Glomerular visceral epithelial cell (primary cell): ENCODE measurements at regions not wholly inside any gene's neighbourhood (a gene's known extent, or its start where the extent isn't known, plus 50 kb on each side); places are given as distances from the start of the nearest gene placed in this dataset.

ENCODE experiments used
- DNase-seq: peaks from one replicate; pipeline ENCODE4 v3.0.0-alpha.2; 2016; ENCODE audit errors: extremely low spot score

DNA sequence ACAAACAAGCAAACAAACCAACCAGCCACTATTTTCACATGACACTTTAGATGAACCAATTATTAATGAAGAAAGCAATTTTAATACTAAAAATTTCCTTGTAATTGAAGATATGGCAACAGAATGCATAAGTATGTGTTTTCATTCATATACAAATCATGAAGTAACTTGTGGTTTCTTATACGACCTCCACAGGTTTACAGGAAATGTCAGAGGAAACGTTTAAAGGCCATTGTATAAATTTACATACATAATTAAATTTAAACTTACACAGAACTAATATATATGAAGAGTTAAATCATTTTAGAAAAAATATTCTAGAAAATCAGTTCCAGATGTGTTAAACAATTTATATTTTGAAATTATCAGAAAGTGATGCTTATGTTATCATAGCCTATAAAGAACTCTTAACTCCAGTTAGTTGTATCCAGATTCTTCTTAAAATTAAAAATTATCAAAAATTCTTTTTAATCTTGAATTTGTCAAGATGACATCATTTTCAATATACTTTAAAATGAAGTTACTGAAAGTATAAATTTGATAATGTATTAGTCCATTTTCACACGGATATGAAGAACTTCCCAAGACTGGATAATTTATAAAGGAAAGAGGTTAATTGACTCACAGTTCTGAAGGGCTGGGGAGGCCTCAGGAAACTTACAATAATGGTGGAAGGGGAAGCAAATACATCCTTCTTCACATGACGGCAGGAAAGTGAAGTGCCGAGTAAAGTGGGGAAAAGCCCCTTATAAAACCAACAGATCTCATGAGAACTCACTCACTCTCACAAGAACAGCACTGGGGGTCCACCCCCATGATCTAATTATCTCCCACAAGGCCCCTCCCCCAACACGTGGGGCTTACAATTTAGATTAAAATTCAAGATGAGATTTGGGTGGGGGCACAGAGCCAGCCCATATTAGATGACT, 192.0 kb downstream of the PIK3R1 start:
- no peak for DNase-seq

GRCh38 chr5:68408345-68408871, 192.9 kb downstream of the PIK3R1 start:
- DNase-seq, result no peak

GRCh38 chr5:68409259-68409658, 193.7 kb downstream of the PIK3R1 start:
- peak; percentile 81 for DNase-seq

DNA sequence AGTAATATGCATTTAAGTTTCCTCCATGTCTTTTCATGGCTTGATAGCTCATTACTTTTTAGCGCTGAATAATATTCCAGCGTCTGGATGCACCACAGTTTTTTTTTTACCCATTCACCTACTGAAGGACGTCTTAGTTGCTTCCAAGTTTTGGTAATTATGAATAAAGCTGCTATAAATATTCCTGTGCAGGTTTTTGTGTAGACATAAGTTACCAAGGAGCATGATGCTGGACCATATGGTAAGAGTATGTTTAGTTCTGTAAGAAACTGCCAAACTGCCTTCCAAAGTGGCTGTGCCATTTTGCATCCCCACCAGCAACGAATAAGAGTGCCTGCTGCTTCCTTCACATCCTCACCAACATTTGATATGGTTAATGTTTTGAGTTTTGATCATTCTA, 195.6 kb downstream of the PIK3R1 start:
- DNase-seq, result no peak

- DNase-seq, result no peak
Observed at GRCh38 chr5:68415177-68416085, 199.9 kb downstream of the PIK3R1 start.

DNA sequence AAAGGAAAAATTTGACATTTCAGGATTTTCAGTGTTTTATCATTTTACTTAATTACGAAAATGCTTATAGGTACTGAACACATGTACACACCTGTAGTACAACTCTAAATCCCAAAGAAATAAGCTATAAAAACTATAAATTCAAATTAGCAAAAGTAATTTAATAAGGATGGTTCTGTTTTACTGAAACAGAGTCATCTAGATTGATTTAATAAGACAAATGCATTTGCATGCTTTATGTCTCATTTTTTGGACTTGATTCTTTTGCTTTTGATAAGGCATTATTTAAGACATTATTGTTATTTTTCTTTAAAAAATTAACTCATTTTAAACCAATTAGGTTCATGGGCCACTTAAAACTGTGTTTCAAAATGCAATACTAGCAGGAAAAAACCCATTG, 201.2 kb downstream of the PIK3R1 start:
- no peak for DNase-seq

DNA sequence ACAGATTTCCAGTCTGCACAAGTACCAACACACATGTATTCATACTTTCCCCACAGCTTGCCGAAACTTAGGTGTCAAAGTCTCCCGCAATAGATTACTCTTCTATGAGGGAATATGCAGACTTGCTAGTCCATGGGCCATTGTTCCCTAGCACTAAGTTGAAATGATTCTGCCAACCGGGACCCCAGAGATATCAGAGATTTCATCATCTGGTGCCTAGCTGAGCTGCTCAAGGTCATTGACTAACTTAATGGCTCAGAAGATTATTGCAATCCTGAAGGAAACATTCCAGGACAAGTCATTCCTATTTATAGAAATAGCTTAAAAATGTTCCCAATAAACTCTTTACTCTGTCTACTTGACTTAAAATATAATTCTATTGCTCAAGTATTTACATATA, 202.6 kb downstream of the PIK3R1 start:
- no peak for DNase-seq

DNA sequence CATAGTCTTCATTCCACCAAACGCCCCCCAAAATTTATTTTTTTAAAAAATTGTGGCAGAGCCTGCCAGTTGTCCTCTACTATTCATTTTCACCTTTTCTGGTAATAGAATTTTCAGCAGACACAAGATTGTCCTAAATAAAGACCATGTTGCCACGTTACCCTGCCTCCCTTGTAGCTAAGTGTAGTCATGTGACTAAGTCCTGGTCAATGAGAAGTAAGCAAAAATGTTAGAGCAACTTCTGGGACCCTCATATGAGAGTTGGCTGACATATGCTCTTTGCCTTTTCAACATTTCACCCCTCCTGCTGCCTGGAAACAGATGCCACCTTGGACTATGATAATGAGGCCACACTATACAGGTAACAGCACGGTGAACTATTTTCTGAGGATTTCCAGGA, 203.1 kb downstream of the PIK3R1 start:
- no peak for DNase-seq

- no peak for DNase-seq
Observed at GRCh38 chr5:68419081-68419636, 203.6 kb downstream of the PIK3R1 start.

GRCh38 chr5:68419637-68420452, 204.3 kb downstream of the PIK3R1 start:
- peak; percentile 59 for DNase-seq

DNA sequence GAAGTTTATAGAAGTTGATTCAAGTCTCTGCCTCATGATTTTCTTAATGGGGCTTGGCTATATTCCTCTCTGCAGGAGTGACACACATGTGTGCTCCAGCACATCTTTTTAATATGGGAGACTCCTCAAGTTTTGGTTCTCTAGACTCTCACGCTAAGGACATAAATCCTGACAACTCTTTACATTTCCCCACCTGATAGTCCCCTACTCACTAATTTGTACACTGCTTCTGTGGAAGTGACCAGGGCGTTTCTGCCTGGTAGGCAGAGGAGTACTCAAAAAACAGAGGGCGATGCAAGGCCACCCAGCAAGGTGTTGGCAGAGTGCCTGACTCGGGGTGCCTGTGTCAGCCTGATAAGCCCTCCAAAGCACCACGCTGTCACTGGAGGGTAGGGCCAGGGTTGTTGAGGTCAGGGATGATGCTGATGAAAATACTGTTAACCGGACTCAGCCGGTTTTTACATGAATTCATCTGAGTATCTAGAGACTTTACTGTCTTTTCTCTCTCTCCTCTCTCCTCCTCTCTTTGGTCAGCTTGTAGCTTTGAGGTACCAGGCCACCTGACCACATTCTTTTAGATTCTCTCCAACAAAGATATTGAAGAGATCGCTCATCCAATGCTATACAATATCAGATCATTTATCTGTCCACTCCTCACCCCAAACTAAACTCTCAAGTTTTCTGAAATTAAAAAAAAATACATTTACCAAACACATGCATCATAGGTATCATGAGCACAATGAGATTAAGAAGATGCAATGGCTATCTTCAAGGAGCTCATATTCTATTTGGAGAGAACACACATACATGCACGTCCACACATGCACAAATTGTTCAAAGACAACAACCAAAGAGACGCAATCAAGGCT, 205.2 kb downstream of the PIK3R1 start:
- no peak for DNase-seq

- DNase-seq, result no peak
Observed at GRCh38 chr5:68421485-68422220, 206.1 kb downstream of the PIK3R1 start.

DNA sequence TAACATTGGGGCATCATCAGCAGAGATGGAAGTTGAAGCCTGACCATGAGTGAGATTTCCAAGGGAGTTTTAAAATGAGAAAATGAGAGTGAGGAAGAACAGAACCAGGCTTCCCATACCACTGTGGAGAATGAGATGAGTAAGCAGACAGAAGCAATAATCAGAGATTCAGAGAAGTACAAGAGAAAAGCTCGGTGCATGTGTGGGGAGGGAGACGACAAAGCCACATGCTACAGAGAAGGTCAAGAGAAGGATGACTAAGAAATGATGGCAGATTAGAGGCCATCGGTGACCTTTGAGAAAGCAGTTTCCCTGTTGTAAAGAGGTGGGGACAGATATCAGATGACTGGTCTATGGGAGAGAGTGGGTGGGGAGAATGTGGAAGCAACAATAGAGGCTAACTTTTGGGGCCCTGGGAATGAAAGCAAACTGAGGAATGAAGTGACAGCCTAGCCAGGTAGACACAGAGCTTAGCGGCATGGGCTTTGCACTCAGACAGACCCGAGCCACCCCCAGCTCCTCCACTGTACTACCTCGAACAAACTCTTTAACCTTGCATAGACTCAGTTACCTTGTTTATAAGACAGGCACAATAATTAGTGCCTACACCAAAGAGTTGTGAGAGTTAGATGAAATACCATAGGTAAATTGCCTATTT, 207.7 kb downstream of the PIK3R1 start:
- no peak for DNase-seq

DNA sequence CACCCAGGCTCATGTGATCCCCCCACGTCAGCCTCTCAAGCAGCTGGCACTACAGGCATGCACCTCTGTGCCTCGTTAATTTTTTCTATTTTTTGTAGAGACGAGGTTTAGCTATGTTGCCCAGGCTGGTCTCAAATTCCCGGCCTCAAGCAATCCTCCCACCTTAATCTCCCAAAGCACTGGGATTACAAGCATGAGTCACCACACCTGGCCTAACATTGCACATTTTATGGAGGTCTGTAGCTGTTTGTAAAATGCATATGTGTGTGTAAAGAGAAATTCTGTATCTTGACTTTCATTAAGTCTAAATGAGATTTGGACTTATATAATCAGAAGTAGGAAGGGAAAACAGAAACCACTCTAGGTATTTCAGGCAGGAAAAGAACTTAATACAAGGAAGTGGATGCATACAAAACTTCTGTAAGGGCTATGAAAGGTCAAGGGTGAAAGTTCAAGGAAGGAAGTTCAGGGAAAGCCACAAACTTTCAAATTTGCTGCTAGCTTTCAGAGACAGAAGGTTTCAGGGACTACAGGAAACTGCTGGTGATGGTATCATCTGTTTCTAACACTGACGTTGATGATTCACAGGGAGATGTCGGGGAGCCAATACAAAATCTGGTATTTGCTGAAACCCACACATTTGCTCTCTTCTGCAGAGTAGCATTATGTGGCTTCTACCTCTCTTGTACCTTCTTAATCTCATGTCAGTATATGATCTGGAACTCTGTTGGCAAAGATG, 209.4 kb downstream of the PIK3R1 start:
- no peak for DNase-seq

GRCh38 chr5:68426586-68426985, 211.0 kb downstream of the PIK3R1 start:
- no peak for DNase-seq

DNA sequence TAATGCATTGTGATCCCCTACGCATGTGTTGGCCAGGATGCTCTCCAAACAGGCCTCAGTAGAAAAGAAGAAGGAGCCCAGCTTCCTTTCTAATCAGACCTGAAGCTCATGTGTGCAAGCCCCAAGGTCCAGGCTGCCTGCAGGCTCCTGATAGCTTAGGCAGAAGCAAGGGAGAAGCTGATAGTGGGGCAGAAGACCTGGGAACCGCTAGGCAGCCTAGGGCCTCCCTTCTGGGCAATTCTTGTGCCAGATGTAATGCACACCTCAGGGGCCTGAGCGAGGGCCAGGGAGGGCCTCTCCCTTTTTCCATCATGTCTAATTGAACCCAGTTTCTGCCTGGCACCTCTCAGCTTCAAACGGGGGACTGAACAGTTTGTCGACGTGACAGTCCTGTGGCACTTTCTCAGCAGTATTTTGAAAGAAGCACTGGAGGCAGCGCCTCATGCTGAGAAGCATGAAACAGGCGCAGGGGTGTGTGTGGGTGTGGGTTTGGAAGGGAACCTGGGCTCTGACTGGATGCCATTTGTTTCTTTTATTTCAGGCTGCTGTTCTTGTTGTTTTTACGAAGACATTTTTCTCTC, 212.8 kb downstream of the PIK3R1 start:
- no peak for DNase-seq

DNA sequence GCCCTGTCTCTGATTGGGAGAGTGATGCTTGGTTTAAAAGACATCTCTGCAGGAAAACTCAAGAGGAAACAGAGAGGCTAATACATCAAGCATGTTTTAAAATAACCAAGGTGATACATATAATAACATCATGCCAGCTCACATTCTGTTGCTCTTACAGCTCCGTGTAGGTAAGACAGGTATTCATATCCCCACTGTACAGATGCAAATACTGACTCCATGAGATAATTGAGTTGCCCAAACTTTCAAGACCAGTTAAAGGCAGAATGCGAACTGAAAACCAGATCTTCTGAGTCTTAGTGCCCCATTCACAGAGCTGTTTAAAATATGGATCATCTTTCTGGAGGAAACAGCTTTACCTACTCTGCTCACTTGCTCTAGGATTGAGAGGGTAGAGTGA, 214.0 kb downstream of the PIK3R1 start:
- no peak for DNase-seq

DNA sequence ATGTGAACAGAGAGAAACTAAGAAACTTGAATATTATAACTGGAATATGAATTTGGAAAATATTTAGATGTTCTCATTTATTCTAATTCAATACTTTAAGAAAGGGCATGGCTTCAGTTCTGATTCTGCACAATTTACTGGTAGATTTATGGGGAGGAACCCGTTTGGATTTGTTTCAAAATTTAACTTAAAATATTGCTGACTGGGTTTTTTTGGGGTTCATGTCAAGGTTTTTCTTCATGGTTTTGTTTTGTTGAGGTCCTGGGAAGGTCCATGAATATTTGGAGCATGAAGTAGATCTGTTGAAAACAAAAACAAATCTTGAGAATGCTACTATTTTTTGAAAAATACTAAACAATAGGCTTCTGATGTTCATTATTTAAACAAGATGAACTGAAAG, 214.7 kb downstream of the PIK3R1 start:
- no peak for DNase-seq
